HL-60 (cell line): ENCODE measurements at regions not wholly inside any gene's neighbourhood (a gene's known extent, or its start where the extent isn't known, plus 50 kb on each side); places are given as distances from the start of the nearest gene placed in this dataset.

Experiments
- CTCF ChIP-seq: IDR thresholded peaks from one replicate; pipeline ENCODE4 v1.5.1; 2011; ENCODE audit warnings: low read length, control low read depth, inconsistent platforms; ENCODE audit not compliant: insufficient read depth
- POLR2AphosphoS5 ChIP-seq: IDR thresholded peaks from 2 replicates; pipeline ENCODE4 v1.6.1; 2012; ENCODE audit warnings: low read depth

GRCh38 chr1:83055391-83056170 lies 943.4 kb downstream of the TTLL7 start:
- TF ChIP-seq CTCF (no peak), POLR2AphosphoS5 (no peak)
